Kidney epithelial cell (primary cell): ENCODE measurements at regions not wholly inside any gene's neighbourhood (a gene's known extent, or its start where the extent isn't known, plus 50 kb on each side); places are given as distances from the start of the nearest gene placed in this dataset.

Source experiments
- DNase-seq: peaks from one replicate; pipeline ENCODE4 v3.0.0-alpha.2; 2010; ENCODE audit warnings: low read depth
- H3K27me3 ChIP-seq: 2 replicates; pipeline ENCODE4 v1.6.0; 2011; ENCODE audit warnings: low read length; ENCODE audit not compliant: control insufficient read depth, insufficient read depth
- H3K36me3 ChIP-seq: 2 replicates; pipeline ENCODE4 v1.5.1; 2011; ENCODE audit warnings: low read length; ENCODE audit not compliant: control insufficient read depth, insufficient read depth
- H3K4me3 ChIP-seq: 2 replicates; pipeline ENCODE4 v1.5.1; 2011; ENCODE audit warnings: low read depth, mild to moderate bottlenecking, control low read depth, low read length
- CTCF ChIP-seq: IDR thresholded peaks from 2 replicates; pipeline ENCODE4 v1.5.1; 2011; ENCODE audit warnings: mild to moderate bottlenecking, moderate library complexity, low read length, control low read depth, inconsistent platforms; ENCODE audit not compliant: insufficient read depth, poor library complexity, severe bottlenecking

GRCh38 chr15:96274698-96275097, 55.8 kb upstream of the NR2F2 start:
- H3K4me3 ChIP-seq, result no peak overlapping the region
- no peaks in the 10 kb centered on the region for H3K27me3 ChIP-seq
- no peak for TF ChIP-seq CTCF
- no peaks in the 10 kb centered on the region for H3K36me3 ChIP-seq
- DNase-seq, result no peak

- TF ChIP-seq CTCF, result no peak
- H3K27me3 ChIP-seq, result no peaks in the 10 kb centered on the region
- no peaks in the 10 kb centered on the region for H3K36me3 ChIP-seq
- no peak for DNase-seq
- no peak overlapping the region for H3K4me3 ChIP-seq
Measured at GRCh38 chr15:96276438-96277210, 53.9 kb upstream of the NR2F2 start.
